HG02870 (cell line): ENCODE measurements at regions not wholly inside any gene's neighbourhood (a gene's known extent, or its start where the extent isn't known, plus 50 kb on each side); places are given as distances from the start of the nearest gene placed in this dataset.
"Not testable (repeated sequence)": the region's sequence is repeated elsewhere in the genome, so short reads cannot be mapped to it uniquely, and the experiment has no call there.

Experiments
- ATAC-seq: cut with Tn5 transposase; IDR thresholded peaks from one replicate; pipeline ENCODE4 v1.9.1; 2021; ENCODE audit warnings: mild to moderate bottlenecking, moderate library complexity; ENCODE audit not compliant: unreplicated experiment

DNA sequence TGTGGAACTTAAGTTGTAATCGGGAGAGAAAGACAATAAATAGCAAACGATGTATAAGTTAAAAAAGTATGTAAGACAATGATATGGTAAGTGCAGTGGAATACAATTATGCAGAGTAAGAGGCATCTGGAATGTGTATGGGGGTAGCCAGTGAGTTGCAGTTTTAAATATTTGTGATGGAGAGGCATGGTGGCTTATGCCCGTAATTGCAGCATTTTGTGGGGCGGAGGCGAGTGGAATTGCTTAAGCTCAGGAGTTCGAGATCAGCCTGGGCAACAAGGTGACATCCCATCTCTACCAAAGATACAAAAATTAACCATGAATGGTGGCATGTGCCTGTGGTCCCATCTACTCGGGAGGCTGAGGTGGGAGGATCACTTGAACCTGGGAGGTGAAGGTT is 52.5 kb upstream of the WDFY3 start:
- no peak for ATAC-seq

DNA sequence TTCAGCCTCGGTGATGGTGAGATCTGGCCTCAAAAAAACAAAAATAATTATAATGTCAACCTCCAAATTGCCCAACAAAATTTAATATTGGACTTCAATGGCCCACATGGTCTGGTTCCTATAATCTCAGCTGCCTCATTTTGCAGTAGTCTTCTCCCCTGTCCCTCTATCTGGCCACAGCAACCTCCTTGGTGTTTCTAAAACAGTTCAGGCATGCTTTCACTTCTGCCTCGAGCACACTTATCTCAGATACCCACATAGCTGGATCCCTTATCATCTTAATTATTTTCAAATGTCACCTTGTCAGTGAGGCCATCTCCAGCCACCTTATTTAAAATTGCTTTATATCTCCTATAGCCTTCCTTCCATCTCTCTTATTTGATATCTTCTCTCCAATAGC is 52.9 kb upstream of the WDFY3 start:
- no peak for ATAC-seq

DNA sequence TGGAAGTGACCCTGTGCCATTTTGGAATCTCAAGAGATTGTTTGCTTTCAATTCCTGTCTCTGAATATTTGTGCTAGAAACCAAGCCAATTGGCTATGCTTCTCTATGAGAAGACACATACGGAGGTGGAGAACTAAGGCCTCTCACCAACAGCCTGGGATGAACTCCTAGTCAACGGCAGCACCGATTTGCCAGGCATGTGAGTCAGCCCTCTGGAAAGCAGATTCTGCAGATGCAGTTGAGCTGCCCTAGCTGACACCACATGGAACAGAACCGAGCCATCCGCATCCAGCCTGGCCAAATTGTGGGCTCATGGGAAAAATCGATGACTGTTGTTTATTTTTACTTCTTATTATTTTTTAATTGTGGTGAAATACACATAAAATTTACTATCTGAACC is 58.2 kb upstream of the WDFY3 start:
- no peak for ATAC-seq

GRCh38 chr4:85028910-85029309 is 62.4 kb upstream of the WDFY3 start:
- no peak for ATAC-seq

- ATAC-seq, result no peak
Observed at GRCh38 chr4:85029453-85029852, 63.0 kb upstream of the WDFY3 start.

DNA sequence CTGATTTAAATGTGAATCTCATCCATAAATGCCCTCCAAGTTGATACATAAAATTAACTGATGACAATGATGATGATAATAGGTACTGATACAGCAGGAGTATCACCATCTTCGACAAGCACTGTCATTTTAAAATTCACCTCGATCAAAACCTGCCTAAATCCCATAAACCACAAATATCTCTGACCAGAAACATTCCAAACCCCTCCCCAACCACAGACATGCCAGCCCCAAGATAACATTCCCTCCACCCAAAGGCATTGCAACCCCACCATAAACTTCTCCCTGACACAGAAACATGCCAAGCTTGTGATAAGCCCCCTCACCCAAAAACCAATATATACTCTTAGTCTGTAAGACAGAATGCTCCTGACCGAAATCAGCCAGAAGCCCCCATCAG is 63.7 kb upstream of the WDFY3 start:
- no peak for ATAC-seq

- not testable (repeated sequence) for ATAC-seq
Observed at GRCh38 chr4:85033838-85034237, 67.3 kb upstream of the WDFY3 start.

- ATAC-seq, result no peak
Observed at GRCh38 chr4:85039526-85039925, 73.0 kb upstream of the WDFY3 start.

DNA sequence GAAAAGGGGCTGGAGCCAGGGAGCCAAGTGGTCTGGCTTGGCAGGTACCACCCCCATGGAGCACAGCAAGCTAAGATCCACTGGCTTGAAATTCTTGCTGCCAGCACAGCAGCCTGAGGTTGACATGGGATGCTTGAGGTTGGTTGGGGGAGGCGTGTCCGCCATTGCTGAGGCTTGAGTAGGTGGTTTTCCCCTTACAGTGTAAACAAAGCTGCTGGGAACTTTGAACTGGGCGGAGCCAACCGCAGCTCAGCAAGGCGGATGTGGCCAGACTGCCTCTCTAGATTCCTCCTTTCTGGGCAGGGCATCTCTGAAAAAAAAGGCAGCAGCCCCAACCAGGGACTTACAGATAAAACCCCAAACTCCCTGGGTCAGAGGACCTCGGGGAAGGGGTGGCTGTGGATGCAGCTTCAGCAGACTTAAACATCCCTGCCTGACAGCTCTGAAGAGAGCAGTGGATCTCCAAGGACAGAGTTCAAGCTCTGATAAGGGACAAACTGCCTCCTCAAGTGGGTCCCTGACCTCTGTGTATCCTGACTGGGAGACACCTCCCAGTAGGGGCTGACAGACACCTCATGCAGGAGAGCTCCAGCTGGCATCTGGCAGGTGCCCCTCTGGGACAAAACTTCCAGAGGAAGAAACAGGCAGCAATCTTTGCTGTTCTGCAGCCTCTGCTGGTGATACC is 77.5 kb upstream of the WDFY3 start:
- ATAC-seq, result peak; percentile 83

- ATAC-seq, result no peak
Observed at GRCh38 chr4:85050736-85051135, 84.2 kb upstream of the WDFY3 start.

DNA sequence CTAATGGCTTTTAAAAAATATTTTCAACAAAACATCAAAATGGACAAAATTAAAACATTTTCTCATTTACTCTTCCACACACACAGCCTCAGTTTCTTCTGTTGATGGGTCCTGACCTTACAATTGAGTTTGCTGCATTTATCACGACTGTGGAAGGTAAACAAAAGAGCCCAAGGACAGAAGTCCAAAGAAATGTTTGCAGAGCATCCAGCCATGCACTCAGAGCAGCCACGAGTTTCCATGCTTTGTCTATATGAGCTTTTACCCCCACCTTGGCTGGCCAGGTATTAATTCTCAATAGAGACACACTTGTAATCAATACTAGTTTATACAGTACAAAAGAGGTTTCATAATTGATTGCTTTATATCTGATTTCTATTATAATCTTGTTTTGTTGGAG is 85.0 kb upstream of the WDFY3 start:
- no peak for ATAC-seq

DNA sequence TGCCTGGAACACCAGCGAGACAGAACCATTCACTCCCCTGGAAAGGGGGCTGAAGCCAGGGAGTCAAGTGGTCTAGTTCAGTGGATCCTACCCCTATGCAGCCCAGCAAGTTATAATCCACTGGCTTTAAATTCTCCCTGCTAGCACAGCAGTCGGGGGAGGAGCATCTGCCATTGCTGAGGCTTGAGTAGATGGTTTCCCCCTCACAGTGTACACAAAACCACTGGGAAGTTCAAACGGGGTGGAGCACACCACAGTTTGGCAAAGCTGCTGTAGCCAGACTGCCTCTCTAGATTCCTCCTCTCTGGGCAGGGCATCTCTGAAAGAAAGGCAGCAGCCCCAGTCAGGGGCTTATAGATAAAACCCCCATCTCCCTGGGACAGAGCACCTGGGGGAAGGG is 88.4 kb upstream of the WDFY3 start:
- not testable (repeated sequence) for ATAC-seq

DNA sequence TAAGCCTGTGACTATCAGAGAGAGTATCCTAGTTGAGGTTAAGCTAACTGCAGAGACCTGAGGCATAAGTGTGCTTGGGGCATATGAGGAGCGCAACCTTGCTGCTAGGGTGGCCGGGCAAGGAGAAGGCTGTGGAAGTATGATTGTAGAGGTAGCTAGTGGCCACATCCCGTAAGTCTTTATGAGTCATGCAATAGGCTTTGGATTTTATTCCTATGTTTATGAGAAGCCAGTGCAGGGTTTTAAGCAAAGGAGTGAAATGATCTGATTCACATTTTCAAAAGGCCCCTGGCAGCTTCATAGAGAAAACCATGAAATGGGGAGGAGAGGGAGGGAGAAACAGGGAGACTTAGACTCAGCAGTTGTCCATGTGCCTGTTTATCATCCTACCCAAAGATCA is 92.1 kb upstream of the WDFY3 start:
- ATAC-seq, result no peak

- ATAC-seq, result no peak
Observed at GRCh38 chr4:85061974-85062373, 95.5 kb upstream of the WDFY3 start.

- ATAC-seq, result no peak
Observed at GRCh38 chr4:85062466-85062865, 96.0 kb upstream of the WDFY3 start.

DNA sequence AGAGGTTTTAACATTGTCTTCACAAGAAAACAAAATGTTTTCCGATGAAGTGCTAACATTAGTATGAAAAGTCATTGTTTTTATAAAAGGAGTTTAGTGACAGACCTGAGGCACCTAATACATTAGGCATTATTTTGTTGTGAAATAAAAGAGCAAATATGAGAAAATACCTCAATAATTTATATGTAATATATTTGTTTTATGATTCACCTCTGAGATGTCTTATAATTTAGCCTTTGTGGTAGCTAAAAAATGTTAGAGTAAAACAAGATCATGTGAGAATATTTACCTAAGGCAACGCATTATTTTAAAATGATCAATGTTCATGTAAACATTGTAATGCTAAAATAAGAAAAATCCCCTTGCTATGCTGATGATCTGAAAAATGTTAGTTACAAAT is 100.9 kb upstream of the WDFY3 start:
- no peak for ATAC-seq

GRCh38 chr4:85078016-85078415 is 111.5 kb upstream of the WDFY3 start:
- ATAC-seq, result no peak

GRCh38 chr4:85081196-85081595 is 114.7 kb upstream of the WDFY3 start:
- no peak for ATAC-seq

DNA sequence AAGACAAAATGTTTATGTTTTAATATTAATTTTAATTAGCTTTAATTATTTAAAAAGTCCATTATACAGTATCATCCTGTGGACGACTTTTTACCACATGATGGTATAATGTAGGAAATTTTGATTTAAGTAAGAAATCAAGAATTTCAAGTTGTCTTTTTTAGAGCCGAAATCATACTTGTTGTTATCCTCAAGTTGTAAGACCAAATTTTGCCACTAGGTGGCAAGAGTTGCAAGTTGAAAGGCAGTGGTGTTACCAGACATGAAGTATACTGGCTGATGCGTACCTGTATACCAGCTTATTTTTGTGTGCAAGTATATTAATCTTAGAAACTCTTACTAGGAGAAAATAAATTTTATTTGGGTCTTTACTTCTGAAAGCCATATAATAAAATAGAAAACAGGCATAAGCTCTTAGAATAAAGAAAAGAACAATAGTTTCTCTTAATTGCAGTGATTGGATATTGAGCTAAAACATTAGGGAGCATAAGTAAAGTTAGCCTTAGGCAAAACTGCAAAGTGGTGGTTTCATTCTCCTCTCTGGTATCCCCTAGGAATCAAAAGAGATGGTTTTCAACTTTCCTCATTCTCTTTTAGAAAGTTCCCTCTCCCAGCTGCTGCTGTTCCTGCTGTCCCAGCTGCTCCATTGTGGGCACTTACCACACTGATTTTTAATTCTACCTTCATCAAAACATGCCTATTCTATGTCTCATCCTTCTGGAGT is 118.0 kb upstream of the WDFY3 start:
- peak; percentile 93 for ATAC-seq

GRCh38 chr4:85086721-85087120 is 120.2 kb upstream of the WDFY3 start:
- no peak for ATAC-seq

- no peak for ATAC-seq
Observed at GRCh38 chr4:85092536-85092935, 126.0 kb upstream of the WDFY3 start.

DNA sequence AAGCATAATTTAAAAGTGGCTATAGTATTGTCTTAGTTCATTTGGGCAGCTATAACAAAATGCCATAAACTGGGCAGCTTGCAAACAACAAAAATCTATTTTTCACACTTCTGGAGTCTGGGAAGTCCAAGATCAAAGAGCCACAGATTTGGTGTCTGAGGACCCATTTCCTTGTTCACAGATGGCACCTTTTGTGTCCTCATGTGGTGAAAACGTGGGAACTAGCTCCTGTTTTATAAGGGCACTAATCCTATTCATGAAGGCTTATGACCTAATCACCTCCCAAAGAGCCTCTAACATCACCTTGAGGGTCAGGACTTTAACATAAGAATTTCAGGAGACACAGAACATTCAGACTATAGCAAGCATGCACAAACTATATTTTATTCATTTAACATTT is 126.5 kb upstream of the WDFY3 start:
- ATAC-seq, result no peak

GRCh38 chr4:85094735-85095134 is 128.2 kb upstream of the WDFY3 start:
- no peak for ATAC-seq
